Ascending aorta (tissue), 2 donors: ENCODE measurements at regions not wholly inside any gene's neighbourhood (a gene's known extent, or its start where the extent isn't known, plus 50 kb on each side); places are given as distances from the start of the nearest gene placed in this dataset.

ENCODE experiments used
- DNase-seq, 2 donors: peaks; one replicate each; pipeline ENCODE4 v3.0.0-alpha.2; 2019; ENCODE audit warnings: low spot score in 2 of 2
- H3K27ac ChIP-seq, 2 donors: fragments of 200-600 bp; sonication (generic); one replicate each; pipeline ENCODE4 v1.5.1; 2016 to 2017; ENCODE audit warnings: mild to moderate bottlenecking in 1 of 2
- H3K27me3 ChIP-seq: fragments of 200-600 bp; sonication (generic); one replicate; pipeline ENCODE4 v1.5.1; 2017
- H3K36me3 ChIP-seq, 2 donors: fragments of 200-600 bp; sonication (generic); one replicate each; pipeline ENCODE4 v1.5.1; 2016
- H3K4me1 ChIP-seq, 2 donors: fragments of 200-600 bp; sonication (generic); one replicate each; pipeline ENCODE4 v1.5.1; 2016 to 2017; ENCODE audit warnings: mild to moderate bottlenecking in 1 of 2
- H3K4me3 ChIP-seq, 2 donors: fragments of 200-600 bp; sonication (generic); one replicate each; pipeline ENCODE4 v1.5.1; 2016 to 2017; ENCODE audit warnings: mild to moderate bottlenecking in 1 of 2
- H3K9me3 ChIP-seq, 2 donors: fragments of 200-600 bp; sonication (generic); one replicate each; pipeline ENCODE4 v1.5.1; 2016
- CTCF ChIP-seq, 3 experiments: fragments of 200-600 bp in 2 of 3; fragments of 450-650 bp in 1 of 3; sonication (generic) in 2 of 3; IDR thresholded peaks; one replicate each; pipeline ENCODE4 v1.5.1; 2016 to 2019; ENCODE audit warnings: antibody characterized with exemption in 3 of 3, mild to moderate bottlenecking in 1 of 3, moderate library complexity in 1 of 3
- intact Hi-C: fragments of 100-400 bp; cut with DNase I; formaldehyde crosslinking; loops from one replicate; pipeline ENCODE4 v1.15.1; 2023

- Histone ChIP-seq H3K36me3 (no peaks in the 10 kb centered on the region), H3K27me3 (no peaks in the 10 kb centered on the region), H3K27ac (no peak overlapping the region), H3K9me3 (no peaks in the 10 kb centered on the region), H3K4me3 (no peak overlapping the region), H3K4me1 (no peaks in the 10 kb centered on the region)
- TF ChIP-seq CTCF (IDR thresholded peaks at IDR 0.05), result no peak
- DNase-seq, result no peak
- intact Hi-C loops, result no loop called here
Measured at GRCh38 chr2:122739732-122740593, 984.5 kb downstream of the TSN start.

- Histone ChIP-seq H3K9me3 (no peaks in the 10 kb centered on the region), H3K4me3 (no peak overlapping the region), H3K4me1 (no peaks in the 10 kb centered on the region), H3K27me3 (no peaks in the 10 kb centered on the region), H3K36me3 (no peaks in the 10 kb centered on the region), H3K27ac (no peak overlapping the region)
- TF ChIP-seq CTCF (IDR thresholded peaks at IDR 0.05), result no peak
- intact Hi-C loops, result no loop called here
- no peak for DNase-seq
Measured at GRCh38 chr2:122740594-122740948, 985.1 kb downstream of the TSN start.

- no peaks in the 10 kb centered on the region for H3K9me3 ChIP-seq
- H3K4me1 ChIP-seq, result no peaks in the 10 kb centered on the region
- H3K27me3 ChIP-seq, result no peaks in the 10 kb centered on the region
- H3K4me3 ChIP-seq, result no peak overlapping the region
- no peak for TF ChIP-seq CTCF (IDR thresholded peaks at IDR 0.05)
- no peak overlapping the region for H3K27ac ChIP-seq
- DNase-seq, result no peak
- no peaks in the 10 kb centered on the region for H3K36me3 ChIP-seq
- intact Hi-C loops, result no loop called here
Measured at GRCh38 chr2:122741403-122741802, 986.0 kb downstream of the TSN start.

- no peak overlapping the region for H3K4me3 ChIP-seq
- no peaks in the 10 kb centered on the region for H3K36me3 ChIP-seq
- TF ChIP-seq CTCF (IDR thresholded peaks at IDR 0.05), result no peak
- no peak for DNase-seq
- H3K27ac ChIP-seq, result no peak overlapping the region
- H3K4me1 ChIP-seq, result no peaks in the 10 kb centered on the region
- H3K27me3 ChIP-seq, result no peaks in the 10 kb centered on the region
- intact Hi-C loops, result no loop called here
- H3K9me3 ChIP-seq, result no peaks in the 10 kb centered on the region
Measured at GRCh38 chr2:122743021-122743675, 987.7 kb downstream of the TSN start.

GRCh38 chr2:122745603-122746002, 990.2 kb downstream of the TSN start:
- H3K4me3 ChIP-seq, result no peak overlapping the region
- intact Hi-C loops, result no loop called here
- no peak for TF ChIP-seq CTCF (IDR thresholded peaks at IDR 0.05)
- H3K4me1 ChIP-seq, result no peaks in the 10 kb centered on the region
- no peaks in the 10 kb centered on the region for H3K27me3 ChIP-seq
- H3K9me3 ChIP-seq, result no peaks in the 10 kb centered on the region
- no peak overlapping the region for H3K27ac ChIP-seq
- no peaks in the 10 kb centered on the region for H3K36me3 ChIP-seq
- no peak for DNase-seq
